ENCODE measurements at regions not wholly inside any gene's neighbourhood (a gene's known extent, or its start where the extent isn't known, plus 50 kb on each side); places are given as distances from the start of the nearest gene placed in this dataset.

DNA sequence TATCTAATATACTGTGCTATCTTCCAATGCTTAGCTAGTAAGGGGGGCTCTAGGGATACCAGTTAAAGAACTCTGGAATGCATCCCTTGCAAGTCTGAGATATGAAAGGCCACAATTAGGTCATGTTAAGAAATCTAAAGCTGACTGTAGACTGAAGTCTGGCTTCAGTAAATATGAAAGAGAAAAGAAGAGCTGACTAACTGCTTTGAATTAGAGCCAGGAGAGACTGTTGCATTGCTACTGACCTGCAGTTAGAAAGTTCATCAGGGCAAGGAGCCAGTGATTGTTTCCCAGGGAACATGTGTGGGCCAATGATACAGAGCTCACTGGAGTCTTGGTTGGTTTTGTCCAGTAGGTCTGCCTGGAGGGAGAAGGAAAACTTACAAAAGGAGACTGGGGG lies 472.1 kb upstream of the TNC start:
- H3K4me3 ChIP-seq (ENCODE audit: low read depth, low read length), result no peak overlapping the region
- peak; percentile 89 for DNase-seq (ENCODE audit: low read depth)
- TF ChIP-seq, protein P1, sequence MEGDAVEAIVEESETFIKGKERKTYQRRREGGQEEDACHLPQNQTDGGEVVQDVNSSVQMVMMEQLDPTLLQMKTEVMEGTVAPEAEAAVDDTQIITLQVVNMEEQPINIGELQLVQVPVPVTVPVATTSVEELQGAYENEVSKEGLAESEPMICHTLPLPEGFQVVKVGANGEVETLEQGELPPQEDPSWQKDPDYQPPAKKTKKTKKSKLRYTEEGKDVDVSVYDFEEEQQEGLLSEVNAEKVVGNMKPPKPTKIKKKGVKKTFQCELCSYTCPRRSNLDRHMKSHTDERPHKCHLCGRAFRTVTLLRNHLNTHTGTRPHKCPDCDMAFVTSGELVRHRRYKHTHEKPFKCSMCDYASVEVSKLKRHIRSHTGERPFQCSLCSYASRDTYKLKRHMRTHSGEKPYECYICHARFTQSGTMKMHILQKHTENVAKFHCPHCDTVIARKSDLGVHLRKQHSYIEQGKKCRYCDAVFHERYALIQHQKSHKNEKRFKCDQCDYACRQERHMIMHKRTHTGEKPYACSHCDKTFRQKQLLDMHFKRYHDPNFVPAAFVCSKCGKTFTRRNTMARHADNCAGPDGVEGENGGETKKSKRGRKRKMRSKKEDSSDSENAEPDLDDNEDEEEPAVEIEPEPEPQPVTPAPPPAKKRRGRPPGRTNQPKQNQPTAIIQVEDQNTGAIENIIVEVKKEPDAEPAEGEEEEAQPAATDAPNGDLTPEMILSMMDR (IDR thresholded peaks at IDR 0.05; ENCODE audit: insufficient read depth, low read depth, low read length), result no peak

DNA sequence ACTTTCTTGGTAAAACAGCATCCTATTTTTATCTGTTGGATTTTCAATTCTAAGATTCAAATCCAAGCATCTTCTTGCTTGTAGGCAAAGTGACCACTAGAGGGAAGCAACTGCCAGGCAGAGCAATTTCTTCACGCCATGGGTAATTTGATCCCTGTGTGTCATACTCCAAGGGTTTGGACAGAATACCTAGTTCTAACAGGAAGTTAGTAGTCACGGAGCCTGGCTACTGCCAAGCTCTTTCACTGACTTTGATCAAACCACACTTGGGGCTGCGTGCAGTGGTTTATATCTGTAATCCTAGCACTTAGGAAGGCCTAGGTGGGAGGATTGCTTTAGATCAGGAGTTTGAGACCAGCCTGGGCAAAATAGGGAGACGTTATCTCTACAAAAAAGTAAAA lies 473.6 kb upstream of the TNC start:
- no peak overlapping the region for H3K4me3 ChIP-seq (ENCODE audit: low read depth, low read length)
- DNase-seq (ENCODE audit: low read depth), result peak; percentile 99
- TF ChIP-seq, protein P1 (IDR thresholded peaks at IDR 0.05; ENCODE audit: insufficient read depth, low read depth, low read length), result peak; percentile 94

- peak; percentile 78 for DNase-seq (ENCODE audit: low read depth)
- no peak overlapping the region for H3K4me3 ChIP-seq (ENCODE audit: low read depth, low read length)
- TF ChIP-seq, protein P1 (IDR thresholded peaks at IDR 0.05; ENCODE audit: insufficient read depth, low read depth, low read length), result peak; percentile 83
These were observed 475.7 kb upstream of the TNC start for GRCh38 chr9:115593587-115594091.

- TF ChIP-seq, protein P1 (IDR thresholded peaks at IDR 0.05; ENCODE audit: insufficient read depth, low read depth, low read length), result no peak
- peak; percentile 88 for DNase-seq (ENCODE audit: low read depth)
These were observed 476.6 kb upstream of the TNC start for GRCh38 chr9:115594557-115594956.

DNA sequence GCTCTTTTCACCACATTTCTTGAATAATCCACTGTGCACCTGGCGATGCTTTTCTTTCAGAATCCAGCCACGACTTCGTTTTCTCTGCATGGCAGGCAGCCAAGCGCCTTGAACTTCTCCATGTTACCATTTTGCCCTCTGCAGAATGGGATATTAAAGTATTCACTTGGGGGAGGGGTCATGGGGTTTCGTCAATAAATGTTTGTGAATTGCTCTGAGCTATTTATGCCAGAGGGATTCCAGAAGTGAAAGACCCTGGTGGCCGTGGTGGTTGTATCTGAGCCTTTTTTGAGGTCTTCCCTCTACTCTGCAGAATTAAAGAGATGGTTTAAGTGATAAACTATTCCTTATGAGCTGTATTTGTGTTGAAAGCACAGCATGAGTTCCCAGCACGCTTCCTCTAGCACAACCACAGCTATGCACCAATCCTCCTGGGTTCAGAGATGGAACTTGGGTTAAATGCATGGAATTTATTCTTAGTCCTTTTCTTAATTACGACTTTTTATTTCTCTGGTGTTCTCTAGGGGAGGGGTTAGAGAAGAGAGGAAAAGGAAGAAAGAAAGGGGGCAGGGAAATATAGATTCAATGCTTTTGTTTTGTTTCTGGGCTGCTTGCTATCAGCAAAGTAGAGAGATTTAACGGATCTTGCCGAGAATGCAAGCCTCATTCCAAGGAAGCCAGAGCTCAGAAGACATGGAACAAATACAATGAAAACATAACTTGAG lies 478.2 kb upstream of the TNC start:
- H3K4me3 ChIP-seq (ENCODE audit: low read depth, low read length), result peak overlapping the region; percentile 53
- DNase-seq (ENCODE audit: low read depth), result peak; percentile 95
- TF ChIP-seq, protein P1 (IDR thresholded peaks at IDR 0.05; ENCODE audit: insufficient read depth, low read depth, low read length), result no peak

More at GRCh38 chr9:115594557-115594956, 476.6 kb upstream of the TNC start:
- no peak overlapping the region for H3K4me3 ChIP-seq (ENCODE audit: low read depth, low read length)

DNA sequence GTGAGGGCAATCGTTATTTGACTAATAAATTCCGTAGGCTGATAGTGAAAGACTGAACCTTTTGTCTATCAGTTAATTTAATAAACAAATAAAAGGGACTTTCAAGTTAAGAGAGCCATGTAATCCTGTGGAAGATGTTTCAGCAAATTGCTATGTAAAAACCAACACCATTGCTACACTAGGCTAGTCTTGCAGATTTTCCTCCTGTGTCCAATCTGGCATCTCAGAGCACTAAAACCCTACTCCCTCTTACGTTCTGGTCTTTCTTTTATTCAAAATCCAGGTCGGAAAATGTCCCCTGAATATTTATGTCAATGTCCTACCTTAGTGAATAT lies 478.8 kb upstream of the TNC start:
- DNase-seq (ENCODE audit: low read depth), result no peak
- H3K4me3 ChIP-seq (ENCODE audit: low read depth, low read length), result peak overlapping the region; percentile 53
- TF ChIP-seq, protein P1 (IDR thresholded peaks at IDR 0.05; ENCODE audit: insufficient read depth, low read depth, low read length), result no peak
